ENCODE measurements at regions not wholly inside any gene's neighbourhood (a gene's known extent, or its start where the extent isn't known, plus 50 kb on each side); places are given as distances from the start of the nearest gene placed in this dataset.

- TF ChIP-seq CTCF (IDR thresholded peaks at IDR 0.05; ENCODE audit: insufficient read depth, low read depth, low read length) (no peak), EZH2 (IDR thresholded peaks at IDR 0.05; ENCODE audit: insufficient read depth, low read length) (no peak)
Observed at GRCh38 chr11:70776914-70777532, 378.7 kb downstream of the CTTN start.
